ENCODE measurements at regions not wholly inside any gene's neighbourhood (a gene's known extent, or its start where the extent isn't known, plus 50 kb on each side); places are given as distances from the start of the nearest gene placed in this dataset.
"Not testable (repeated sequence)": the region's sequence is repeated elsewhere in the genome, so short reads cannot be mapped to it uniquely, and the experiment has no call there.

DNA sequence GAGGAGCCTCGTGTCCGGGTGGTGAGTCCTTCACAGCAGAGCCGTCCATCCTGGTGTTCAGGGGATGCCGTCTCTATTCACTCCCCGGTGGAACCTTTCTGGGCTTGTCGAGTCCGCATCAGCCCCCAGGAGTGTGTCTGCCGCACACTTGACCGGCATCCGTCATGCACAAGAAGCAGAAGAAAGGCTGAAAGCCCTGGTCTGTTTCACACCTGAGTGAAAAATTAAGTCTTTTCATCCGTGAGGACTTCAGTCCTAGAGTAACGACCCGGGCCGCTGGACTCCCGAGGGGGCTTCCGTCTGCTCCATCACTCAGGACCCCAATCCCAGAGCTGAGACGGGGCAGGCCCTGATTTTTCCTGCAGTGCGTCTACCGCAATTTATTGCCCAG, 332.2 kb downstream of the ADGRD1 start:
- DNase-seq; H3K9me3 Mint-ChIP-seq; H3K4me3 Mint-ChIP-seq; H3K27ac Mint-ChIP-seq; H3K36me3 Mint-ChIP-seq; H3K4me1 Mint-ChIP-seq; H3K27me3 Mint-ChIP-seq (ENCODE audit: low read depth in 3 of 3): not testable (repeated sequence)

DNA sequence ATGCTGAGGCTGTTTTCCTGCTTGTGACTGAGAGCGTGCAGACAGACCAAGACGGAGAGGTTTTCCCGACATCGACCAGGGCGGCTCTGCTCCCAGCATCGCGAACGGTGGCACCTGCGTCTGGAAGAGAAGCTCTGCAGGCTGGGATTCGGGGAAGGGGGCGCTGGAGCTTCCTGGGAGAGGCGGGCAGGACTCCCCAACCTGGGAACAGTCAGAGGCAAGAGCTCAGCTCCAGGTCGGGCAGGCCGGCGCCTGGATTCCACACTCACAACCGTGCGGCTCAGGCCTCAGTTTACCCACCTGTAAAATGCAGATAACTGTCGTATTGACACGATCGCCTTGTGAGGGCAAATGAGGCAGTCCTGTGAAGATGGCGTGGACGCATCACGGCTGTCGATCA, 332.6 kb downstream of the ADGRD1 start:
- not testable (repeated sequence) for H3K9me3 Mint-ChIP-seq; H3K27me3 Mint-ChIP-seq (ENCODE audit: low read depth in 3 of 3); DNase-seq; H3K4me3 Mint-ChIP-seq; H3K4me1 Mint-ChIP-seq; H3K27ac Mint-ChIP-seq; H3K36me3 Mint-ChIP-seq

DNA sequence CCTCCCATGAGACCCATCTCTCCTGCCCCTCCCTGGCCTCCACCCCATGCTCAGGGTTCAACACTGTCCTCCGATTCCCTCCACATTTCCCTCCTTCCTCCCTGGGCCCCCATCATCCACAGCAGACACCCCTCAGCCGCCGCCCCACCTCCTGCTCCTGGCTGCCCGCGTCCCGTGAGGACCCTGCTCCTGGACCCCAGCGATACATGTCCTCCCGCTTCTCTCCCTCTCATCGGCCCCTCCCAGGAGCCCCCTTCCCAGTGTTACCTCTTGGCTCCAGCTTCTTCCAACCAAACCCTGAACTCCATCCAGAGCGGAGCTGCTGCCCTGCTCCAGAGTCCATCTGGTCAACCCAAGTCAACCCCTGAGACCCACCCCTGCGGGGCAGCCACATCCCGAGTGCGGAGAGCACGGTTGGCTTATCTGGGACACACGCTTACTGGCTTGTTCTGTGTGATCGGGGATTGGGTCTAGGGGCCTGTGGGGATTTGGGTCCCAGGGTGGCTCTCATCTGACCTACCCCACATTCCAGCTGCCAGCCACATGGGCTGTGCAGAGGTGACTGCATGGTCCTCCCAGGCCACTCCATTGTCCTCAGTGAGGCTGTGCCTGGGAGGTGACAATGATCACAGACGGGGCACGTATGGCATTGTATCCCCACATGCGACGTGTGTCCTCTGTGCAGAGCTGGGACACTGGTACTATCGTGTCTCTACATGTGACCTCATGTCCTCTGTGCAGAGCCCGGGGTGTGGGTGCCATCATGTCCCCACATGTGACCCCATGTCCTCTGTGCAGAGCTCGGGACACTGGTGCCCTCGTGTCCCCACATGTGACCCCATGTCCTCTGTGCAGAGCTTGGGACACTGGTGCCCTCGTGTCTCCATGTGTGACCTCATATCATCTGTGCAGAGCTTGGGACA, 333.6 kb downstream of the ADGRD1 start:
- Mint-ChIP-seq H3K27ac (no peak overlapping the region), H3K4me3 (no peak overlapping the region), H3K27me3 (ENCODE audit: low read depth in 3 of 3) (peaks cover 0 to 4% (median 0%) of the 10 kb centered on the region in 3 donors), H3K9me3 (peaks cover 0 to 2% (median 0%) of the 10 kb centered on the region in 6 donors), H3K4me1 (no peaks in the 10 kb centered on the region), H3K36me3 (no peaks in the 10 kb centered on the region)
- DNase-seq: no peak

DNA sequence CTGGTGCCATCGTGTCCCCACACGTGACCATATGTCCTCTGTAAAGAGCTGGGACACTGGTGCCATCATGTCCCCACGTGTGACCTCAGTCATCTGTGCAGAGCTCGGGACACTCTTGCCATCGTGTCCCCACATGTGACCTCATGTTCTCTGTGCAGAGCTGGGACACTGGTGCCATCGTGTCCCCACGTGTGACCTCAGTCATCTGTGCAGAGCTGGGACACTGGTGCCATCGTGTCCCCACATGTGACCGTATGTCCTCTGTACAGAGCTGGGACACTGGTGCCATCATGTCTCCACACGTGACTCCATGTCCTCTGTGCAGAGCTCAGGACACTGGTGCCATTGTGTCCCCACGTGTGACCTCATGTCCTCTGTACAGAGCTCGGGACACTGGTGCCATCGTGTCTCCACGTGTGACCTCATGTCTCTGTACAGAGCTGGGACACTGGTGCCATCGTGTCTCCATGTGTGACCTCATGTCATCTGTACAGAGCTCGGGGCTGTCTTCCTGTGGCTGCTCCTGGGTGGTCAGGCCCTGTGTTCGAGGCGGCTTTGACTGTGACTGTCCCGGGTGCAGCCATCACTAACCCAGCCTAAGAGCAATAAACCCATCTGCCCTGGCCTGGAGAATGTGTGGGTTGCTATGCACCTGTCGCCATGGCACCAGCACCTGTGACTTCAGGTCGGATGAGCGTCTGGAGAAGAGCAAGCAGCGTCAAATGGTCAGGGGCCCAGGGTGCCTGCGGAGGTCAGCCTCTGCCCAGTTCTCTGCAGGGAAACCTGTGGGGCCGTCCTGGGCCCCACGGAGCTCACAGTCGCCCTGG, 334.4 kb downstream of the ADGRD1 start:
- Mint-ChIP-seq H3K4me1 (no peaks in the 10 kb centered on the region), H3K36me3 (no peaks in the 10 kb centered on the region), H3K9me3 (peaks cover 0 to 2% (median 0%) of the 10 kb centered on the region in 6 donors), H3K4me3 (no peak overlapping the region), H3K27ac (no peak overlapping the region), H3K27me3 (ENCODE audit: low read depth in 3 of 3) (peaks cover 1 to 4% (median 2%) of the 10 kb centered on the region in 3 donors)
- DNase-seq: no peak

DNA sequence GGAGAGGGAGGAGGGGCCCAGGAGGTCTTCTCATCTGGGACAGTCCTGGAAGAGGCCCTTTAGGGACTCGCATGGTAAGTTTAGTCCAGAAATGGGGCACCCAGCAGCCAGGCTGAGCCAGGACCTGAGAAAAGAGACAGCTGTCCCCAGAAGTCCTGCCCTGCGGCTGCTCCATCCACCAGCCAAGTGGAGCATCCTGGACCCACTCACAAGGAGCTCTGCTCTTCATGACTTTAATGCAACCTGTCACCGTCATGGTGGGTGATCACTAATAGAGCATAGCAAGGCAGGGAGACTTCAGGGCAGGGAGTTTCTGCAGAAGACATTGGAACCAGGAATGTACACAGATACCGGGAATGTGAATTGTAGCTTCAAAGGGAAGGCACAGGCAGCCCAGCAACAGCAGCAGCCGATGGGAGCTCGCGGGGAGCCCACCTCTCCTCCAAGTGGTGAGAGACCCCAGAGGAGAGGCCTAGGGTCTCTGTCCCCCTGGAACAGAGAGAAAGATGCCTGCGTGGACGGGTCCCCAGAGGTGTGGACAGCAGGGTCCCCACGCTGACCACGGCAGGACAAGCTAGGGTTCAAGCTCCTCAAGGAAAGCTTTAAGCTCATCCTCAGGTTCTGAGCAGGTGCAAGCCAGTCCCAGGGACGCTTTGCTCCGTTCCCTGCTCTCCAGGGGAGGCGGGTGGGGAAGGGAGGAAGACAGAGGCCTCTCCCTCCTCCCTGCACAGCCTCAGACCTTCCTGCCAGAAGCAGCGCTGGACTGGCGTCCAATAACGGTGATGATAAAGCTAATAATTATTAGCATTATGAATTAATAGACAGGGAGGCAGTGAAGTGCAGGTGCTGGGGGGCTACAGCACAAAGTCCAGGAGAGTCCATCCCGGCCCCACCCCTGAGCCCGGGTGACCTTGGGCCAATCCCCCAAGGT, 335.3 kb downstream of the ADGRD1 start:
- H3K27me3 Mint-ChIP-seq (ENCODE audit: low read depth in 3 of 3); H3K4me1 Mint-ChIP-seq; H3K9me3 Mint-ChIP-seq; DNase-seq; H3K36me3 Mint-ChIP-seq; H3K4me3 Mint-ChIP-seq; H3K27ac Mint-ChIP-seq: not testable (repeated sequence)

DNA sequence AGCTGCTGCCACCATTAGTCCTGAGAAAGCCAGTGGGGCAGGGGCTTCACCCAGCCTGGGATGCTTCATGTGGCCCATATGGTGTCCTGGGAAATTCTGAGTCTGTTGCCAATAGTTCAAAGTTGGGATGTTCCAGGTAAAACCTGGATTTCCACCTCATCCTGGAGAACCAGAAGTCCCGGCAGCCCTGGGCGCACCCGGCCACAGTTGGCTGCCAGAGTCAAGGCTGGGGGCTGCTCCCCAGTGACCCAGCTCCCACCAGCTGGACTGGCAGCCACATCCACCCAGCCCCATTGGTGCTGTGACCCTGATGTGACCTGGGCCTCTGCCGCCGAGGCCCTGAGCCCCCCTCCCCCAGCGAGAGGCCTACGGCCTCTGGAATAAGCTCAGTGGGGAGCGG, 336.1 kb downstream of the ADGRD1 start:
- DNase-seq; H3K36me3 Mint-ChIP-seq; H3K27ac Mint-ChIP-seq; H3K4me1 Mint-ChIP-seq; H3K4me3 Mint-ChIP-seq; H3K27me3 Mint-ChIP-seq (ENCODE audit: low read depth in 3 of 3); H3K9me3 Mint-ChIP-seq: not testable (repeated sequence)

DNA sequence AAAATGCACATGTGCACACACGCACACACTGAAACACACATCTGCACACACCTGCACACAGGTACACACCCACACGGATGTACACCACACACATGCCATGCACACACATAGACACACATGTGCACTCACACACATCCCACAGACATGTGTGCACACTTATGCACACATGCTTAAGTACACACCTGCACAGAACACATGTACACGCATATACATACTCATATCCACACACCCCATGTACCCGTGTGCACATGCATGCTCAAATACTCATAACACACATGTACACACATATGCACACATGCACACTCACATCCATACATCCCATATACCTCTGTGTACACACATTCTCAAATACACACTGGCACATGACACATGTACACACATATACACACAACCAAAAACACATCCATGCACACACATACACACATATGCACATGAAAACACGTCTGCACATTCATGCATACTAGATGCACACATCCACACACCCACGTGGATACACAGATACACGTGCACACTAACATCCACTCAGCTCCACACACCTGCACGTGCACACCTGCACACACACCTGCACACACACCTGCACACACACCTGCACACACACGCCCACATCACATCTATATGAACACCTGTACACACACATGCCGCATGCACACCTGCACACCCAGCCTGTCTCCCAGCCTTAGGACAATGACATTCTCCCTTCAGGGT, 336.7 kb downstream of the ADGRD1 start:
- Mint-ChIP-seq H3K4me3 (no peak overlapping the region), H3K27ac (no peak overlapping the region)

DNA sequence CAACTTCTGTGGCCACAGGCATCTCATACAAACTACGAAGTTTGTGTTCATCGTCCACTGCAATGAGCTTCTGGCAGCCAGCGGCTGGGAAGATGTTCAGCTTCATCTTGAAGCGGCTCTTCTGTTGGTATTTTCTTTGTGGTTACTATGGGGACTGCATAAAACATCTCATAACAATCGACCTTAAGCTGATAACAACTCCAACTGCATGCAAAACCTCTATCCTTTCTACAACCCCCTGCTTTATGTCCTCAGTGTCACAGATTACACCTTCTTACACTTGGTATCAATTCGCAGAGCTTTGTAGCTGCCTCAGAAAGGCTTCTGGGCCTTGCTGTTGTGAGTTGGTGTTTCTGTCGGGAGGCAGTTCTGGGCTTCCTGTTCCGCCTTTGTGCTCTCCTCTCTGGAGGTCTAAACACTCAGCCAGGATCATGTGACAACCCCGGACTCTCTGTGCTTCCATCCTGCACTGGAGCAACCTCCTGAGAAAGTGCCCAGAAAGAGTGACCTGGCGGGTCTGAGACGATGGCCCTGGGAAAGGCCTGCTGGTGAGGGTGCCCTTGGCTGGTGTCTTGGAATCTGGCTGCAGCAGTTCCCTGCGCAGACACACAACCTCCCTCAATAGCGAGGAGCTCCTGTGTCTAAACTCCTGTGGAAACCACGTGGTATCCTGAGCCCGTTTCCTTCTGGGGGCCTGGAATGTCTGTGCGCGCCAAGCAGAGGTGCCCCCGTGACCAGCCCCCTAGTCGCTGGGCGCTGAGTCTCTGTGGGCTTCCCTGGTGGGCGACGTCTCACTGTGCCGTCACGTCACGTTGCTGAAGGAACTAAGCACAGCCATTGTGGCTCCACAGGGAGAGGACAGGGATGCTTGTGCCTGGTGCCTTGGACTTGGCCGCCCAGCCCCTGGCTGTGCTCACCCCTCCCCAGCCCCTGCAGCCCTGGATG, 339.6 kb downstream of the ADGRD1 start:
- H3K9me3 Mint-ChIP-seq; DNase-seq; H3K4me3 Mint-ChIP-seq; H3K27me3 Mint-ChIP-seq (ENCODE audit: low read depth in 3 of 3); H3K27ac Mint-ChIP-seq; H3K36me3 Mint-ChIP-seq; H3K4me1 Mint-ChIP-seq: not testable (repeated sequence)

More for the DNA sequence above, 336.7 kb downstream of the ADGRD1 start:
- no peaks in the 10 kb centered on the region for H3K4me1 Mint-ChIP-seq
- H3K9me3 Mint-ChIP-seq: peaks cover 0 to 2% (median 0%) of the 10 kb centered on the region in 6 donors
- DNase-seq: no peak
- no peaks in the 10 kb centered on the region for H3K36me3 Mint-ChIP-seq
- peaks cover 2 to 4% (median 2%) of the 10 kb centered on the region in 3 donors for H3K27me3 Mint-ChIP-seq (ENCODE audit: low read depth in 3 of 3)

DNA sequence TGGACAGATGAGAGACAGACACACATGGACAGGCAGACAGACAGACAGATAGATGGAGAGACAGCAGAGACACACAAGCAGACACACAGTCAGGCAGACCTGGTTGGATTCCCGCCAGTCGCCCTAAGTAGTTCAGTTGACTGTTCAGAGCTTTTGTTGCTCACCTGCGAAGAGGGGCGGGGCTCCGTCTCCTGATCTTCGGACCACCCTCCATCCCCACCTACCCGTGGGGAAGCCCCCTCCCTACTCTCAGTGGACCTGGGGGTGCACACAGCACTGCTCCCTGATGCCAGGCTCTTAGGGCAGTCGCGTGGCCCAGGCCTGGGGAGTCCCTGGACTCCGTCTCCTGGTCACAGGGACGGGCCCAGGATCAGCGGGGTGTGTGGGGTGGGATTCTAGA, 341.0 kb downstream of the ADGRD1 start:
- H3K4me1 Mint-ChIP-seq; H3K36me3 Mint-ChIP-seq; DNase-seq; H3K4me3 Mint-ChIP-seq; H3K9me3 Mint-ChIP-seq; H3K27me3 Mint-ChIP-seq (ENCODE audit: low read depth in 3 of 3); H3K27ac Mint-ChIP-seq: not testable (repeated sequence)

- not testable (repeated sequence) for H3K4me3 Mint-ChIP-seq; H3K36me3 Mint-ChIP-seq; H3K27me3 Mint-ChIP-seq (ENCODE audit: low read depth in 3 of 3); DNase-seq; H3K27ac Mint-ChIP-seq; H3K4me1 Mint-ChIP-seq; H3K9me3 Mint-ChIP-seq
Measured at GRCh38 chr12:131295117-131295516, 341.4 kb downstream of the ADGRD1 start.

- not testable (repeated sequence) for H3K4me3 Mint-ChIP-seq, H3K9me3 Mint-ChIP-seq, H3K4me1 Mint-ChIP-seq
Measured at GRCh38 chr12:131295559-131295958, 341.9 kb downstream of the ADGRD1 start.

DNA sequence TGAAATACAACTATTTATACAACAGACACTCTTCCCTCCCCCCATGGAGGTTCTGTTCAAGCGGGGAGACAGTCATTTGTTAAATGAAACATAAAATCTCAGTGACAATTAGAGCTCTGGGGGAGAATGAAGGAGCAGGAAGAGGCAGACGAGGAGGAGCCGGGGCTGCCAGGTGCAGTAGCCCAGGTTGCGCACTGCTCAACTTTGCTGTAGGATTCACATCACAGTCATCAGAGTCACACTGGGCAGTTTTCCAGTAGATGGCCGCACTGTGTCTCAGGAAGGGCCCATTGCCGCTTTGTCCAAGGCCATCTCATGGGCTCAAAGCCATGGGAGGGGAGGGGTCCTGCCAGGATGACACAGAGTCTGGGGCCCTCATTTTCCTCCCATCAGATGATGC, 342.4 kb downstream of the ADGRD1 start:
- not testable (repeated sequence) for H3K4me1 Mint-ChIP-seq; H3K36me3 Mint-ChIP-seq; H3K27ac Mint-ChIP-seq; DNase-seq; H3K9me3 Mint-ChIP-seq; H3K27me3 Mint-ChIP-seq (ENCODE audit: low read depth in 3 of 3); H3K4me3 Mint-ChIP-seq

More at GRCh38 chr12:131295559-131295958, 341.9 kb downstream of the ADGRD1 start:
- not testable (repeated sequence) for DNase-seq; H3K27me3 Mint-ChIP-seq (ENCODE audit: low read depth in 3 of 3); H3K36me3 Mint-ChIP-seq; H3K27ac Mint-ChIP-seq

Data from immature natural killer cell (primary cell).